ENCODE measurements at regions not wholly inside any gene's neighbourhood (a gene's known extent, or its start where the extent isn't known, plus 50 kb on each side); places are given as distances from the start of the nearest gene placed in this dataset.

DNA sequence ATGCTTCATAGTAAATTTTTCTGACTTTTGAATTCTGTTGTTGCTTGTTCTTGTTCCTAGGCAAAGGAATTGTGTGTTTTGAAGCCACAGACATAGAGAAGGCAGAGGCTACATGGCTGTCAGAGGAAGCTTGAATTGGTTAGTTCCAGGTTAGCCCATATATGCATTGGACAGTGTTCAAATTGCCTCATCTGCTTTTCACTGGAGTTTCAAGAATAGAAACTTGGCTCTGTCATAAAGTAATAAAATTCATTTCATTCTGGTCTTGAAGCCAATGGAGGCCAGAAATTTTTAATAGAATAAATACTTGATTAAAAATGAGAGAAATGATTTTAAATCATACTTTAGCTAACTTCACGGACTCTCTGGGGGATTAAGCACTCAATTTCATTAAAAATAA lies 178.0 kb downstream of the YIPF5 start:
- TF ChIP-seq TCF12 (IDR thresholded peaks at IDR 0.05; ENCODE audit: low read depth) = no peak
- TF ChIP-seq EGR1 (IDR thresholded peaks at IDR 0.05) = no peak
- TF ChIP-seq, protein P1, sequence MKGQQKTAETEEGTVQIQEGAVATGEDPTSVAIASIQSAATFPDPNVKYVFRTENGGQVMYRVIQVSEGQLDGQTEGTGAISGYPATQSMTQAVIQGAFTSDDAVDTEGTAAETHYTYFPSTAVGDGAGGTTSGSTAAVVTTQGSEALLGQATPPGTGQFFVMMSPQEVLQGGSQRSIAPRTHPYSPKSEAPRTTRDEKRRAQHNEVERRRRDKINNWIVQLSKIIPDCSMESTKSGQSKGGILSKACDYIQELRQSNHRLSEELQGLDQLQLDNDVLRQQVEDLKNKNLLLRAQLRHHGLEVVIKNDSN (IDR thresholded peaks at IDR 0.05) = no peak
- no peak for TF ChIP-seq CEBPB (IDR thresholded peaks at IDR 0.05)
- TF ChIP-seq YY1 (IDR thresholded peaks at IDR 0.05; ENCODE audit: low read depth) = no peak

DNA sequence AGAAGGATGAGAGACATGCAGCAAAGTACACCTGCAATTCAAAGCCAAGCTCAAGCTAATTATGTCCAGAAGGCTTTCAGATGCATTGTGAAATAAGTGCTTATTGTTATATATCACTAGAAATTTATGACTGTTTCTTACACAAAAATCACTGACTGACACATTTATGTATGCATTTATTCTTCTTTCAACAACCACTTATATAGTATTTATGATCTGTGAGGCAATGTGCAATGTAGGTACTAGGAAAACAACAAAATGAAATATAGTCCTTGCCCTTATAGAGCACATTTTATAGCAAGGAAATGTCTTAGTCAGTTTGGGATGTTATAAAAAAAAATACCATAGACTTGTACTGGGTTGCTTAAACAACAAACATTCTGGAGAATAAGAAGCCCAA lies 167.6 kb downstream of the YIPF5 start:
- TF ChIP-seq RAD21 (IDR thresholded peaks at IDR 0.05; ENCODE audit: low read depth) (no peak), CEBPB (IDR thresholded peaks at IDR 0.05) (no peak), ZBTB7A (IDR thresholded peaks at IDR 0.05; ENCODE audit: low read depth) (no peak), TEAD4 (IDR thresholded peaks at IDR 0.05) (no peak), EP300 (IDR thresholded peaks at IDR 0.05; ENCODE audit: borderline replicate concordance) (no peak), EGR1 (IDR thresholded peaks at IDR 0.05) (no peak), YY1 (IDR thresholded peaks at IDR 0.05; ENCODE audit: low read depth) (no peak)
- TF ChIP-seq, protein P2, sequence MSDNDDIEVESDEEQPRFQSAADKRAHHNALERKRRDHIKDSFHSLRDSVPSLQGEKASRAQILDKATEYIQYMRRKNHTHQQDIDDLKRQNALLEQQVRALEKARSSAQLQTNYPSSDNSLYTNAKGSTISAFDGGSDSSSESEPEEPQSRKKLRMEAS (IDR thresholded peaks at IDR 0.05) = no peak
- TF ChIP-seq, protein P3, sequence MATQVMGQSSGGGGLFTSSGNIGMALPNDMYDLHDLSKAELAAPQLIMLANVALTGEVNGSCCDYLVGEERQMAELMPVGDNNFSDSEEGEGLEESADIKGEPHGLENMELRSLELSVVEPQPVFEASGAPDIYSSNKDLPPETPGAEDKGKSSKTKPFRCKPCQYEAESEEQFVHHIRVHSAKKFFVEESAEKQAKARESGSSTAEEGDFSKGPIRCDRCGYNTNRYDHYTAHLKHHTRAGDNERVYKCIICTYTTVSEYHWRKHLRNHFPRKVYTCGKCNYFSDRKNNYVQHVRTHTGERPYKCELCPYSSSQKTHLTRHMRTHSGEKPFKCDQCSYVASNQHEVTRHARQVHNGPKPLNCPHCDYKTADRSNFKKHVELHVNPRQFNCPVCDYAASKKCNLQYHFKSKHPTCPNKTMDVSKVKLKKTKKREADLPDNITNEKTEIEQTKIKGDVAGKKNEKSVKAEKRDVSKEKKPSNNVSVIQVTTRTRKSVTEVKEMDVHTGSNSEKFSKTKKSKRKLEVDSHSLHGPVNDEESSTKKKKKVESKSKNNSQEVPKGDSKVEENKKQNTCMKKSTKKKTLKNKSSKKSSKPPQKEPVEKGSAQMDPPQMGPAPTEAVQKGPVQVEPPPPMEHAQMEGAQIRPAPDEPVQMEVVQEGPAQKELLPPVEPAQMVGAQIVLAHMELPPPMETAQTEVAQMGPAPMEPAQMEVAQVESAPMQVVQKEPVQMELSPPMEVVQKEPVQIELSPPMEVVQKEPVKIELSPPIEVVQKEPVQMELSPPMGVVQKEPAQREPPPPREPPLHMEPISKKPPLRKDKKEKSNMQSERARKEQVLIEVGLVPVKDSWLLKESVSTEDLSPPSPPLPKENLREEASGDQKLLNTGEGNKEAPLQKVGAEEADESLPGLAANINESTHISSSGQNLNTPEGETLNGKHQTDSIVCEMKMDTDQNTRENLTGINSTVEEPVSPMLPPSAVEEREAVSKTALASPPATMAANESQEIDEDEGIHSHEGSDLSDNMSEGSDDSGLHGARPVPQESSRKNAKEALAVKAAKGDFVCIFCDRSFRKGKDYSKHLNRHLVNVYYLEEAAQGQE (IDR thresholded peaks at IDR 0.05; ENCODE audit: low read depth) = no peak
- TF ChIP-seq, protein P1 (IDR thresholded peaks at IDR 0.05) = no peak

DNA sequence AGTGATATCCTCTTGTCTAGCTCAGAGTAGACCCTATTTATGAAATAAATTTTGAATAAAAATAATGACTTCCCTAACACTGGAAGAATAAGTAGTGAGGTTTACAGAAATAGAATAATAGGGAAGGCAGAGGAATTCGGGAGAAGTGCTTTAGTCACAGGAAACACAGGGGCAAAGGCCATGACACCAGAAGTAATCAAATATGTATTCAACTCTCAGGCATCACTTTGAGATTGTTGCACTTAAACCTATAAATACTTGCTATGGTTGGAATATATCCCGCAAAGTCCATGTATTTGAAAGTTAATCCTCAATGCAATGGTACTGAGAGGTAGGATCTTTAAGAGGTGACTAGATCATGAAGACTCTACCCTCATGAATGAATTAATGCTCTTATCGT lies 166.8 kb downstream of the YIPF5 start:
- TF ChIP-seq ZBTB7A (IDR thresholded peaks at IDR 0.05; ENCODE audit: low read depth) (no peak), EP300 (IDR thresholded peaks at IDR 0.05; ENCODE audit: borderline replicate concordance) (no peak), FOXM1 (IDR thresholded peaks at IDR 0.05; ENCODE audit: borderline replicate concordance, low read depth) (no peak), NFIC (IDR thresholded peaks at IDR 0.05) (no peak), TCF12 (IDR thresholded peaks at IDR 0.05; ENCODE audit: low read depth) (no peak), TAF1 (IDR thresholded peaks at IDR 0.05; ENCODE audit: low read depth) (no peak), RAD21 (IDR thresholded peaks at IDR 0.05; ENCODE audit: low read depth) (no peak), TEAD4 (IDR thresholded peaks at IDR 0.05) (no peak), CEBPB (IDR thresholded peaks at IDR 0.05) (no peak), EGR1 (IDR thresholded peaks at IDR 0.05) (no peak), CREB1 (IDR thresholded peaks at IDR 0.05; ENCODE audit: low read depth) (no peak), YY1 (IDR thresholded peaks at IDR 0.05; ENCODE audit: low read depth) (no peak)
- TF ChIP-seq, protein P3 (IDR thresholded peaks at IDR 0.05; ENCODE audit: low read depth) = no peak
- TF ChIP-seq, protein P1 (IDR thresholded peaks at IDR 0.05) = no peak
- TF ChIP-seq, protein P2 (IDR thresholded peaks at IDR 0.05) = no peak

DNA sequence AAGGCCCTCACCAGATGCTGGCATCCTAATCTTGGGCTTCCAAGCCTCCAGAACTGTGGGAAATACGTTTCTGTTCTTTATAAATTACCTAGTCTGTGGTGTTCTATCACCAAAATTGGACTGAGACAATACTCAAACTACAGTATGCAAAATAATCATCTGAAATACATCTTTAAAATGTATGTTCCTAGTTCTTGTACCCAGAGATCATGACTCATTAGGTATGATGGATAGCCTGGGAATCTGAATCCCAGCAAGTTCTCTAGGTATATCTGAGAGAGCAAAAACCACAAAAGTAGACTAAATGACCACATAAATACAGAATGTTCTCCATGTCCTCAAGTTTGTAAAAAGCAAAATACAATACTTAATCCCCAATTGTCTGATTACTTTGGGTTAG lies 166.3 kb downstream of the YIPF5 start:
- TF ChIP-seq CREB1 (IDR thresholded peaks at IDR 0.05; ENCODE audit: low read depth) (no peak), RAD21 (IDR thresholded peaks at IDR 0.05; ENCODE audit: low read depth) (no peak), EGR1 (IDR thresholded peaks at IDR 0.05) (no peak), EP300 (IDR thresholded peaks at IDR 0.05; ENCODE audit: borderline replicate concordance) (no peak)
- TF ChIP-seq, protein P2 (IDR thresholded peaks at IDR 0.05) = no peak

DNA sequence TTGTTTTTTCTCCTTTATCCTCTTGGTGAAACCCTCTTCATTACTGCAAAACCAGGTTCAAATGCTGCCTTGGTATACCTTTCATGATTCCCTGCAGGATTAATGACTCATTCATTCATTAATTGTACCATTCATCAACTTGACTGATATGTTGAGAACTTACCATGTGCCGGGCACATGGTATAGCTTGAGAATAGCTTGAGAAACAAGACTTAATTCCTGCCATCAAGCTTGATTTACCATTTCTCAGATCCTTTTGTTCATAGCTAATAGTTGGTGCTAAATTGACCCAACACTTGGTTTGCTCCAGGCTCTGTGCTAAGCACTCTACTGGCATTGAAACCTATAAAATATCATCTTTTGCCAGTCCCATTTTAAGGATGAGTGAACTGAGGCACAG lies 165.7 kb downstream of the YIPF5 start:
- TF ChIP-seq RAD21 (IDR thresholded peaks at IDR 0.05; ENCODE audit: low read depth) (no peak), TCF12 (IDR thresholded peaks at IDR 0.05; ENCODE audit: low read depth) (no peak), CEBPB (IDR thresholded peaks at IDR 0.05) (no peak), CREB1 (IDR thresholded peaks at IDR 0.05; ENCODE audit: low read depth) (no peak), EP300 (IDR thresholded peaks at IDR 0.05; ENCODE audit: borderline replicate concordance) (no peak), TEAD4 (IDR thresholded peaks at IDR 0.05) (no peak), ZBTB7A (IDR thresholded peaks at IDR 0.05; ENCODE audit: low read depth) (no peak), TAF1 (IDR thresholded peaks at IDR 0.05; ENCODE audit: low read depth) (no peak), EGR1 (IDR thresholded peaks at IDR 0.05) (no peak), YY1 (IDR thresholded peaks at IDR 0.05; ENCODE audit: low read depth) (no peak), FOXM1 (IDR thresholded peaks at IDR 0.05; ENCODE audit: borderline replicate concordance, low read depth) (no peak), NFIC (IDR thresholded peaks at IDR 0.05) (no peak)
- TF ChIP-seq, protein P1 (IDR thresholded peaks at IDR 0.05) = no peak
- TF ChIP-seq, protein P2 (IDR thresholded peaks at IDR 0.05) = no peak
- TF ChIP-seq, protein P3 (IDR thresholded peaks at IDR 0.05; ENCODE audit: low read depth) = no peak

Measured in Ishikawa (cell line).